ENCODE measurements at regions not wholly inside any gene's neighbourhood (a gene's known extent, or its start where the extent isn't known, plus 50 kb on each side); places are given as distances from the start of the nearest gene placed in this dataset.

DNA sequence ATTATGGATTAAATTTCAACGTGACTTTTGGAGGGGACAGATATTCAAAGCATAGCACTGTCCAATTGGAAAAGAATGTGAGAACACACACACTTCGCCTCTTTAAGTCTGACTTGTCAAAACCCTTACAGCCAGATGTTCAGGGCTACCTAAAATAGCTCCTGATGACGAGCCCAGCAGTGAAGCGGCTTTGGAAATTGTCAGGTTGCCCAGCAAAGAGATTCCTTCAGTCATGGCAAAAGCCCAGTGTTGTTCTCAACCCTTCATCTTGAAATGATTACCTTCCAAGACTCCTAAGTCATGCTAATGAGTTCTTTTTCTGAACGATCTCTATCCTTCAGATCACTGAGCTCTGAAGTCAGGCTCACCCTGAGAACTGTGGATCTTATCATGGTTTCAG lies 436.6 kb downstream of the LRATD1 start:
- POLR2A ChIA-PET, result interaction anchor here (0.8 kb wide), 1 partner anchor 491 kb away, joined by 3 read pairs; no protein-coding TSS in a partner anchor
- 0% methylated on average over 5 of the region's 5 CpGs for WGBS (ENCODE audit: insufficient coverage, low coverage, missing lambda C conversion rate)
- Histone ChIP-seq H3K27me3 (ENCODE audit: control insufficient read depth in 2 of 2, insufficient read depth in 2 of 2, low read length in 2 of 2) (no peaks in the 10 kb centered on the region; a peak in 1 of 5 replicates), H3K79me2 (ENCODE audit: control insufficient read depth, insufficient read depth, low read length) (no peaks in the 10 kb centered on the region), H3K9me3 (replicated peaks; ENCODE audit: control insufficient read depth, insufficient read depth, low read depth, low read length) (no peaks in the 10 kb centered on the region), H3K9ac (ENCODE audit: insufficient read depth in 1 of 2, low read depth in 2 of 2, low read length in 2 of 2) (no peak overlapping the region), H3K27ac (ENCODE audit: extremely low read depth, low read depth, low read length) (no peak overlapping the region), H3K36me3 (ENCODE audit: control insufficient read depth, insufficient read depth, low read length) (no peaks in the 10 kb centered on the region), H3K9me1 (ENCODE audit: control insufficient read depth, insufficient read depth, low read length) (no peaks in the 10 kb centered on the region), H3K4me1 (replicated peaks in 1 of 2; ENCODE audit: control insufficient read depth in 2 of 2, insufficient read depth in 2 of 2, low read length in 2 of 2) (no peaks in the 10 kb centered on the region), H2AFZ (ENCODE audit: low read depth, low read length) (no peak overlapping the region), H3K4me3 (no peak overlapping the region), H3K4me2 (ENCODE audit: insufficient read depth, low read length) (no peak overlapping the region), H4K20me1 (replicated peaks; ENCODE audit: control insufficient read depth, insufficient read depth, low read length) (no peaks in the 10 kb centered on the region)
- BruUV-seq (replicated peaks), result no TSS peak
- ATAC-seq, result no peak
- CTCF ChIA-PET (ENCODE audit: low intra/inter-chr PET ratio), result no interaction called here
- TF ChIP-seq SAFB2 (IDR thresholded peaks at IDR 0.05; ENCODE audit: borderline replicate concordance, low read depth, low read length, severe bottlenecking), result no peak
- TF ChIP-seq, protein P1, sequence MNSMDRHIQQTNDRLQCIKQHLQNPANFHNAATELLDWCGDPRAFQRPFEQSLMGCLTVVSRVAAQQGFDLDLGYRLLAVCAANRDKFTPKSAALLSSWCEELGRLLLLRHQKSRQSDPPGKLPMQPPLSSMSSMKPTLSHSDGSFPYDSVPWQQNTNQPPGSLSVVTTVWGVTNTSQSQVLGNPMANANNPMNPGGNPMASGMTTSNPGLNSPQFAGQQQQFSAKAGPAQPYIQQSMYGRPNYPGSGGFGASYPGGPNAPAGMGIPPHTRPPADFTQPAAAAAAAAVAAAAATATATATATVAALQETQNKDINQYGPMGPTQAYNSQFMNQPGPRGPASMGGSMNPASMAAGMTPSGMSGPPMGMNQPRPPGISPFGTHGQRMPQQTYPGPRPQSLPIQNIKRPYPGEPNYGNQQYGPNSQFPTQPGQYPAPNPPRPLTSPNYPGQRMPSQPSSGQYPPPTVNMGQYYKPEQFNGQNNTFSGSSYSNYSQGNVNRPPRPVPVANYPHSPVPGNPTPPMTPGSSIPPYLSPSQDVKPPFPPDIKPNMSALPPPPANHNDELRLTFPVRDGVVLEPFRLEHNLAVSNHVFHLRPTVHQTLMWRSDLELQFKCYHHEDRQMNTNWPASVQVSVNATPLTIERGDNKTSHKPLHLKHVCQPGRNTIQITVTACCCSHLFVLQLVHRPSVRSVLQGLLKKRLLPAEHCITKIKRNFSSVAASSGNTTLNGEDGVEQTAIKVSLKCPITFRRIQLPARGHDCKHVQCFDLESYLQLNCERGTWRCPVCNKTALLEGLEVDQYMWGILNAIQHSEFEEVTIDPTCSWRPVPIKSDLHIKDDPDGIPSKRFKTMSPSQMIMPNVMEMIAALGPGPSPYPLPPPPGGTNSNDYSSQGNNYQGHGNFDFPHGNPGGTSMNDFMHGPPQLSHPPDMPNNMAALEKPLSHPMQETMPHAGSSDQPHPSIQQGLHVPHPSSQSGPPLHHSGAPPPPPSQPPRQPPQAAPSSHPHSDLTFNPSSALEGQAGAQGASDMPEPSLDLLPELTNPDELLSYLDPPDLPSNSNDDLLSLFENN (IDR thresholded peaks at IDR 0.05; ENCODE audit: low read depth in 2 of 2, low read length in 2 of 2), result no peak
- TF ChIP-seq CEBPG (CRISPR knock-in tag; IDR thresholded peaks at IDR 0.05), result no peak
- no peak for TF ChIP-seq CEBPG (tag; conservative IDR thresholded peaks at IDR 0.05 in 1 of 2, IDR thresholded peaks at IDR 0.05 in 1 of 2)
- TF ChIP-seq ZNF431 (CRISPR knock-in tag; IDR thresholded peaks at IDR 0.05), result no peak
- TF ChIP-seq ZNF696 (CRISPR knock-in tag; conservative IDR thresholded peaks at IDR 0.05), result no peak
- TF ChIP-seq NFRKB (IDR thresholded peaks at IDR 0.05; ENCODE audit: low read depth), result no peak
- TF ChIP-seq NR2F6 (CRISPR knock-in tag; IDR thresholded peaks at IDR 0.05), result no peak
- TF ChIP-seq ZNF41 (CRISPR knock-in tag; conservative IDR thresholded peaks at IDR 0.05), result no peak
- no peak for TF ChIP-seq CBX5 (IDR thresholded peaks at IDR 0.05; ENCODE audit: borderline replicate concordance, low read depth)
- TF ChIP-seq ZEB2 (IDR thresholded peaks at IDR 0.05), result no peak
- no peak for TF ChIP-seq HCFC1 (IDR thresholded peaks at IDR 0.05; ENCODE audit: low read depth, low read length)
- no peak for TF ChIP-seq TAF9B (IDR thresholded peaks at IDR 0.05; ENCODE audit: partially characterized antibody)
- no peak for TF ChIP-seq SOX6 (IDR thresholded peaks at IDR 0.05)
- no peak for TF ChIP-seq RBM17 (IDR thresholded peaks at IDR 0.05; ENCODE audit: borderline replicate concordance, low read depth, low read length)
- TF ChIP-seq, protein P2, sequence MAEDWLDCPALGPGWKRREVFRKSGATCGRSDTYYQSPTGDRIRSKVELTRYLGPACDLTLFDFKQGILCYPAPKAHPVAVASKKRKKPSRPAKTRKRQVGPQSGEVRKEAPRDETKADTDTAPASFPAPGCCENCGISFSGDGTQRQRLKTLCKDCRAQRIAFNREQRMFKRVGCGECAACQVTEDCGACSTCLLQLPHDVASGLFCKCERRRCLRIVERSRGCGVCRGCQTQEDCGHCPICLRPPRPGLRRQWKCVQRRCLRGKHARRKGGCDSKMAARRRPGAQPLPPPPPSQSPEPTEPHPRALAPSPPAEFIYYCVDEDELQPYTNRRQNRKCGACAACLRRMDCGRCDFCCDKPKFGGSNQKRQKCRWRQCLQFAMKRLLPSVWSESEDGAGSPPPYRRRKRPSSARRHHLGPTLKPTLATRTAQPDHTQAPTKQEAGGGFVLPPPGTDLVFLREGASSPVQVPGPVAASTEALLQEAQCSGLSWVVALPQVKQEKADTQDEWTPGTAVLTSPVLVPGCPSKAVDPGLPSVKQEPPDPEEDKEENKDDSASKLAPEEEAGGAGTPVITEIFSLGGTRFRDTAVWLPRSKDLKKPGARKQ (CRISPR knock-in tag; IDR thresholded peaks at IDR 0.05), result no peak
- TF ChIP-seq ETS2 (tag; IDR thresholded peaks at IDR 0.05; ENCODE audit: borderline replicate concordance, poor library complexity, severe bottlenecking), result no peak
- no peak for TF ChIP-seq SMARCB1 (IDR thresholded peaks at IDR 0.05; ENCODE audit: insufficient read length, low read depth)
- TF ChIP-seq CBX3 (IDR thresholded peaks at IDR 0.05; ENCODE audit: borderline replicate concordance in 1 of 2, low read length in 2 of 2), result no peak
- TF ChIP-seq EP400 (IDR thresholded peaks at IDR 0.05), result no peak
- FAIRE-seq, result no peak
- DNase-seq (ENCODE audit: extremely low read depth in 1 of 4, low spot score in 3 of 4), result no peak
- intact Hi-C loops (cut with micrococcal nuclease), result no loop called here
- in situ Hi-C loops (cut with MboI), result no loop called here

All from K562 (cell line).